ENCODE measurements at regions not wholly inside any gene's neighbourhood (a gene's known extent, or its start where the extent isn't known, plus 50 kb on each side); places are given as distances from the start of the nearest gene placed in this dataset.

DNA sequence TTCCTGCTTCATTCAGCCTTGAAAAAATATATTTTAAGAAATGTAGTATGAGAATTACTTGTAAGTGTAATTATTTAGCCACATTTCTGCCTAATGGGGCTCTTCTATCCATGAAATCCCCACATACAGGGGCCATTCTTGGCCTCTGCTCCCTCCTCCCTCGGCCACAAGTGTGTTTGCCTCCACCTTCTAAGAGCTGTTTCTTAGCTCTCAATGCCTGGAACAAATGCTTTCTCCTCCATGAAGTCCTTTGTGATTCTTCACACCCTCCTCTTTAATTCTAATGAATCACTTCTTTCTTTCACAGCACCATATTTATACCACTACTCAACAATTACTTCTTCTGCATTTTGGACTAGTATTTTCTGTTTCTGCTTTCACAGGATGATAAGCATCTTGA, 88.8 kb upstream of the BET1 start (continued):
- TF ChIP-seq TEAD4 (IDR thresholded peaks at IDR 0.05; ENCODE audit: borderline replicate concordance, insufficient read depth) = no peak
- no peak for TF ChIP-seq RCOR1 (IDR thresholded peaks at IDR 0.05; ENCODE audit: low read length)
- TF ChIP-seq JUND (IDR thresholded peaks at IDR 0.05) = no peak
- TF ChIP-seq, protein P1, sequence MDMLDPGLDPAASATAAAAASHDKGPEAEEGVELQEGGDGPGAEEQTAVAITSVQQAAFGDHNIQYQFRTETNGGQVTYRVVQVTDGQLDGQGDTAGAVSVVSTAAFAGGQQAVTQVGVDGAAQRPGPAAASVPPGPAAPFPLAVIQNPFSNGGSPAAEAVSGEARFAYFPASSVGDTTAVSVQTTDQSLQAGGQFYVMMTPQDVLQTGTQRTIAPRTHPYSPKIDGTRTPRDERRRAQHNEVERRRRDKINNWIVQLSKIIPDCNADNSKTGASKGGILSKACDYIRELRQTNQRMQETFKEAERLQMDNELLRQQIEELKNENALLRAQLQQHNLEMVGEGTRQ (IDR thresholded peaks at IDR 0.05; ENCODE audit: borderline replicate concordance, low read depth, low read length) = no peak
- no peak for TF ChIP-seq FOSL2 (IDR thresholded peaks at IDR 0.05; ENCODE audit: borderline replicate concordance, low read depth)
- no peak for TF ChIP-seq YY1 (IDR thresholded peaks at IDR 0.05; ENCODE audit: low read depth)
- no peak for TF ChIP-seq ELF1 (IDR thresholded peaks at IDR 0.05)
- no peak for TF ChIP-seq SIN3A (IDR thresholded peaks at IDR 0.05; ENCODE audit: borderline replicate concordance, low read depth, low read length)

DNA sequence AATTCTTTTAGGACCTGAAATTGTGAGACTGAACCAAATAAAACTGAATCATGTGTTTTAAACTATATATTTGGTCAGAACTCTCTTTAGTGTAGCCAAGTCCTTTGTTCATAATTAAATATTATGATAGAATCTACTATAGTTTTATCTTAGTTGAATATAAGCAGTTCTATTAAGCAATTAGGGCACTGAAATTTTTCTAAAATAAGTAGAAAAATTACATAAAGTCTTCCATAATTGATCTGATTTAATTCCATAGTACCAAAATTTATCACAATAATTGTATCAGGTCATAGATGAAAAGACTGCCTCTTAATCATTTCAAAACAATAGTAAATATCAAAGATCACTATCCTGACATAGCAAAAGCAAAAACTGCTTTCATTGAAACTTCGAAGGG, 90.1 kb upstream of the BET1 start:
- Histone ChIP-seq H3K9ac (no peak overlapping the region), H3K27me3 (ENCODE audit: insufficient read depth) (no peaks in the 10 kb centered on the region), H3K9me3 (no peaks in the 10 kb centered on the region), H3K4me2 (no peak overlapping the region), H3K4me1 (ENCODE audit: control insufficient read depth in 1 of 2, insufficient read depth in 2 of 2, low read depth in 1 of 2, low read length in 1 of 2) (peaks cover 4 to 6% of the 10 kb centered on the region in 2 experiments; a peak in 3 of 4 replicates), H3K27ac (ENCODE audit: low read depth in 2 of 2, low read length in 1 of 2) (no peak overlapping the region), H3F3A (replicated peaks; ENCODE audit: insufficient read depth) (no peaks in the 10 kb centered on the region), H3K9me2 (no peaks in the 10 kb centered on the region), H2AFZ (ENCODE audit: low read depth) (no peak overlapping the region), H3K79me2 (ENCODE audit: insufficient read depth) (no peaks in the 10 kb centered on the region), H3K4me3 (ENCODE audit: low read depth in 2 of 2, low read length in 1 of 2) (no peak overlapping the region), H3K36me3 (replicated peaks in 1 of 2; ENCODE audit: control insufficient read depth in 1 of 2, insufficient read depth in 2 of 2, low read length in 1 of 2) (no peaks in the 10 kb centered on the region), H4K20me1 (ENCODE audit: insufficient read depth) (no peaks in the 10 kb centered on the region)
- POLR2A ChIA-PET = no interaction called here
- TF ChIP-seq FOSL2 (IDR thresholded peaks at IDR 0.05; ENCODE audit: borderline replicate concordance, low read depth) = no peak
- TF ChIP-seq EP300 (IDR thresholded peaks at IDR 0.05; ENCODE audit: borderline replicate concordance in 1 of 2, low read depth in 1 of 2, low read length in 1 of 2) = 0 out of 4 replicates have a peak, but pooled peaks of 1 of the 2 experiments have one; percentile 21
- 73% methylated on average over 1 of the region's 1 CpG for WGBS (ENCODE audit: low lambda C conversion rate)
- no peak for DNase-seq
- CTCF ChIA-PET = interaction anchor here (0.6 to 2.5 kb wide), 8 partner anchors 32 to 472 kb away, joined by 3 to 12 read pairs (median 5); partner anchors contain the start of gene TFPI2

DNA sequence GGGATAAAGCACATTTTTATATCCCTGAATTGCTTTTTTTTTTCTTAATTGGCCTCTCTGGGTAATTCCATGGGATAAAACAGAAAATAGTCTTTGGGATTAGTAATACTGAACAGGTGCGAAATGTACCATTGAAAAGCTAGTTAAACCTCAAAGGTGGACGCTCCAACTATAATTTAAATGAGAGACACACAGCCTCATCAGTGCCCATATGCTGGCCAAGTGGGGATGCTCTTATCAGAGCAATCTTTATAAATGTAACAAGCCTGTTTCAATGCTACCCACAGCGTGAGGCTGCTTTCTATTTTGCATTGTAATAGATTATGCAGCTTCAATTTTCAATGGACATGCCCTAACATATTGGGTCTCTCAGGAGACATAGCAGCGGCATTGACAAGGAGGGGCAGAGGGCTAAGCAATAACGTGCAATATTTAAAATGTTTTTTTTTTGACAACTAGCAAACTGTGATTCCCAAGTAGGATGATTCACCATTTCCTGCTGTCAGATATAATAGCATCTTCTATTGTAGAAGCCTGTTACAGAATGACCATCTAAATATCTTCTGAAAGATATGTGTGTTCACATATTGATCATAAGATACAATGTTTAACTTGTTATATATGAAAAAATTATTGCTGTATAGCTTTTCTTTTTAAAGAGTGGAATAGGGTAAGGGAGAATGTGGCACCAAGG, 91.3 kb upstream of the BET1 start:
- WGBS (ENCODE audit: low lambda C conversion rate) = 49% methylated on average over 5 of the region's 5 CpGs
- Histone ChIP-seq H3K9ac (no peak overlapping the region), H3K27me3 (ENCODE audit: insufficient read depth) (no peaks in the 10 kb centered on the region), H3K4me3 (ENCODE audit: low read depth in 2 of 2, low read length in 1 of 2) (no peak overlapping the region), H3K27ac (ENCODE audit: low read depth in 2 of 2, low read length in 1 of 2) (peak overlapping the region; percentile 47 to 52; a peak in 3 of 4 replicates), H3K9me3 (no peaks in the 10 kb centered on the region), H3K4me1 (ENCODE audit: control insufficient read depth in 1 of 2, insufficient read depth in 2 of 2, low read depth in 1 of 2, low read length in 1 of 2) (peaks cover 4 to 6% of the 10 kb centered on the region in 2 experiments; a peak in 3 of 4 replicates), H3K79me2 (ENCODE audit: insufficient read depth) (no peaks in the 10 kb centered on the region), H3K4me2 (peak overlapping the region; percentile 35; the same call in 1 of the 2 replicates), H3K36me3 (replicated peaks in 1 of 2; ENCODE audit: control insufficient read depth in 1 of 2, insufficient read depth in 2 of 2, low read length in 1 of 2) (no peaks in the 10 kb centered on the region), H2AFZ (ENCODE audit: low read depth) (peak overlapping the region; percentile 54; the same call in 1 of the 2 replicates), H3K9me2 (no peaks in the 10 kb centered on the region), H3F3A (replicated peaks; ENCODE audit: insufficient read depth) (no peaks in the 10 kb centered on the region), H4K20me1 (ENCODE audit: insufficient read depth) (no peaks in the 10 kb centered on the region)
- ChIA-PET CTCF (interaction anchor here (0.8 to 2.1 kb wide), 11 partner anchors 8 to 473 kb away, joined by 3 to 12 read pairs (median 4); partner anchors contain the start of genes GNG11 and TFPI2), POLR2A (no interaction called here)
- DNase-seq = no peak
- no peak for TF ChIP-seq GABPA (IDR thresholded peaks at IDR 0.05; ENCODE audit: low read depth)
- no peak for TF ChIP-seq FOXJ3 (CRISPR knock-in tag; IDR thresholded peaks at IDR 0.05)
- TF ChIP-seq, protein P2, sequence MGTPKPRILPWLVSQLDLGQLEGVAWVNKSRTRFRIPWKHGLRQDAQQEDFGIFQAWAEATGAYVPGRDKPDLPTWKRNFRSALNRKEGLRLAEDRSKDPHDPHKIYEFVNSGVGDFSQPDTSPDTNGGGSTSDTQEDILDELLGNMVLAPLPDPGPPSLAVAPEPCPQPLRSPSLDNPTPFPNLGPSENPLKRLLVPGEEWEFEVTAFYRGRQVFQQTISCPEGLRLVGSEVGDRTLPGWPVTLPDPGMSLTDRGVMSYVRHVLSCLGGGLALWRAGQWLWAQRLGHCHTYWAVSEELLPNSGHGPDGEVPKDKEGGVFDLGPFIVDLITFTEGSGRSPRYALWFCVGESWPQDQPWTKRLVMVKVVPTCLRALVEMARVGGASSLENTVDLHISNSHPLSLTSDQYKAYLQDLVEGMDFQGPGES (IDR thresholded peaks at IDR 0.05; ENCODE audit: low read depth, low read length) = no peak
- TF ChIP-seq CHD2 (IDR thresholded peaks at IDR 0.05; ENCODE audit: low read length, partially characterized antibody) = no peak
- TF ChIP-seq MXI1 (IDR thresholded peaks at IDR 0.05; ENCODE audit: low read depth, low read length) = no peak
- TF ChIP-seq SMC3 (IDR thresholded peaks at IDR 0.05; ENCODE audit: low read depth, low read length) = no peak
- TF ChIP-seq NFIC (IDR thresholded peaks at IDR 0.05; ENCODE audit: borderline replicate concordance) = peak; percentile 58; the same call in 1 of the 2 replicates
- no peak for TF ChIP-seq SIN3A (IDR thresholded peaks at IDR 0.05; ENCODE audit: borderline replicate concordance, low read depth, low read length)
- peak; percentile 46; the same call in 1 of the 2 replicates for TF ChIP-seq TEAD4 (IDR thresholded peaks at IDR 0.05; ENCODE audit: borderline replicate concordance, insufficient read depth)
- TF ChIP-seq, protein P3, sequence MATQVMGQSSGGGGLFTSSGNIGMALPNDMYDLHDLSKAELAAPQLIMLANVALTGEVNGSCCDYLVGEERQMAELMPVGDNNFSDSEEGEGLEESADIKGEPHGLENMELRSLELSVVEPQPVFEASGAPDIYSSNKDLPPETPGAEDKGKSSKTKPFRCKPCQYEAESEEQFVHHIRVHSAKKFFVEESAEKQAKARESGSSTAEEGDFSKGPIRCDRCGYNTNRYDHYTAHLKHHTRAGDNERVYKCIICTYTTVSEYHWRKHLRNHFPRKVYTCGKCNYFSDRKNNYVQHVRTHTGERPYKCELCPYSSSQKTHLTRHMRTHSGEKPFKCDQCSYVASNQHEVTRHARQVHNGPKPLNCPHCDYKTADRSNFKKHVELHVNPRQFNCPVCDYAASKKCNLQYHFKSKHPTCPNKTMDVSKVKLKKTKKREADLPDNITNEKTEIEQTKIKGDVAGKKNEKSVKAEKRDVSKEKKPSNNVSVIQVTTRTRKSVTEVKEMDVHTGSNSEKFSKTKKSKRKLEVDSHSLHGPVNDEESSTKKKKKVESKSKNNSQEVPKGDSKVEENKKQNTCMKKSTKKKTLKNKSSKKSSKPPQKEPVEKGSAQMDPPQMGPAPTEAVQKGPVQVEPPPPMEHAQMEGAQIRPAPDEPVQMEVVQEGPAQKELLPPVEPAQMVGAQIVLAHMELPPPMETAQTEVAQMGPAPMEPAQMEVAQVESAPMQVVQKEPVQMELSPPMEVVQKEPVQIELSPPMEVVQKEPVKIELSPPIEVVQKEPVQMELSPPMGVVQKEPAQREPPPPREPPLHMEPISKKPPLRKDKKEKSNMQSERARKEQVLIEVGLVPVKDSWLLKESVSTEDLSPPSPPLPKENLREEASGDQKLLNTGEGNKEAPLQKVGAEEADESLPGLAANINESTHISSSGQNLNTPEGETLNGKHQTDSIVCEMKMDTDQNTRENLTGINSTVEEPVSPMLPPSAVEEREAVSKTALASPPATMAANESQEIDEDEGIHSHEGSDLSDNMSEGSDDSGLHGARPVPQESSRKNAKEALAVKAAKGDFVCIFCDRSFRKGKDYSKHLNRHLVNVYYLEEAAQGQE (IDR thresholded peaks at IDR 0.05; ENCODE audit: low read depth, low read length) = no peak
- peak; percentile 51; the same call in 1 of the 2 replicates for TF ChIP-seq GATA2 (CRISPR knock-in tag; IDR thresholded peaks at IDR 0.05)
- peak; percentile 90 for TF ChIP-seq JUND (IDR thresholded peaks at IDR 0.05)
- peak; percentile 19 to 77; a peak in 2 of 4 replicates for TF ChIP-seq EP300 (IDR thresholded peaks at IDR 0.05; ENCODE audit: borderline replicate concordance in 1 of 2, low read depth in 1 of 2, low read length in 1 of 2)
- TF ChIP-seq POLR2AphosphoS5 (IDR thresholded peaks at IDR 0.05; ENCODE audit: low read depth, low read length) = no peak

Data from SK-N-SH (cell line).